ENCODE measurements at regions not wholly inside any gene's neighbourhood (a gene's known extent, or its start where the extent isn't known, plus 50 kb on each side); places are given as distances from the start of the nearest gene placed in this dataset.

GRCh38 chr12:17301544-17301943 is 695.6 kb upstream of the LMO3 start:
- in situ Hi-C loops (cut with HindIII; ENCODE audit: low pct_unique_long_range_greater_than_20kb, low sequenced_read_pairs) (no loop called here), intact Hi-C loops (cut with micrococcal nuclease; ENCODE audit: unreplicated experiment) (no loop called here)
- DNase-seq (ENCODE audit: low read depth, low spot score): no peak
- H3K4me1 ChIP-seq (ENCODE audit: control insufficient read depth, insufficient read depth, low read length): no peaks in the 10 kb centered on the region
- BruUV-seq (replicated peaks): no TSS peak
- H3K27me3 ChIP-seq (ENCODE audit: control insufficient read depth, insufficient read depth, low read length): no peaks in the 10 kb centered on the region
- ChIA-PET CTCF (no interaction called here), POLR2A (no interaction called here)
- H3K27ac ChIP-seq (ENCODE audit: low read length): no peak overlapping the region
- ATAC-seq: no peak
- no peak for TF ChIP-seq REST (IDR thresholded peaks at IDR 0.05; ENCODE audit: insufficient read depth in 1 of 2, low read depth in 2 of 2, low read length in 1 of 2)
- TF ChIP-seq TCF7L2 (IDR thresholded peaks at IDR 0.05; ENCODE audit: low read depth, low read length): no peak
- no peak for TF ChIP-seq CTCF (IDR thresholded peaks at IDR 0.05)
- no peak for TF ChIP-seq POLR2AphosphoS5 (IDR thresholded peaks at IDR 0.05; ENCODE audit: low read depth, low read length)
- no peak for TF ChIP-seq SIN3A (IDR thresholded peaks at IDR 0.05; ENCODE audit: borderline replicate concordance, insufficient read depth, low read depth, low read length)
- no peaks in the 10 kb centered on the region for H3K9me3 ChIP-seq (ENCODE audit: control insufficient read depth, insufficient read depth, low read depth, low read length)
- H3K4me3 ChIP-seq (ENCODE audit: low read depth in 2 of 2, low read length in 2 of 2): no peak overlapping the region
- H3K36me3 ChIP-seq (ENCODE audit: control insufficient read depth, insufficient read depth, low read length): no peaks in the 10 kb centered on the region

GRCh38 chr12:17296882-17297281 is 690.9 kb upstream of the LMO3 start:
- in situ Hi-C loops (cut with HindIII; ENCODE audit: low pct_unique_long_range_greater_than_20kb, low sequenced_read_pairs): no loop called here

More at GRCh38 chr12:17296882-17297281, 690.9 kb upstream of the LMO3 start:
- intact Hi-C loops (cut with micrococcal nuclease; ENCODE audit: unreplicated experiment): no loop called here
- H3K4me3 ChIP-seq (ENCODE audit: low read depth in 2 of 2, low read length in 2 of 2): no peak overlapping the region
- no peak for TF ChIP-seq CTCF (IDR thresholded peaks at IDR 0.05)
- no peak for TF ChIP-seq TCF7L2 (IDR thresholded peaks at IDR 0.05; ENCODE audit: low read depth, low read length)
- no peak for TF ChIP-seq SIN3A (IDR thresholded peaks at IDR 0.05; ENCODE audit: borderline replicate concordance, insufficient read depth, low read depth, low read length)
- no peak for TF ChIP-seq REST (IDR thresholded peaks at IDR 0.05; ENCODE audit: insufficient read depth in 1 of 2, low read depth in 2 of 2, low read length in 1 of 2)
- no peak for TF ChIP-seq POLR2AphosphoS5 (IDR thresholded peaks at IDR 0.05; ENCODE audit: low read depth, low read length)
- no peaks in the 10 kb centered on the region for H3K4me1 ChIP-seq (ENCODE audit: control insufficient read depth, insufficient read depth, low read length)
- no peak for ATAC-seq
- no peaks in the 10 kb centered on the region for H3K36me3 ChIP-seq (ENCODE audit: control insufficient read depth, insufficient read depth, low read length)
- H3K27ac ChIP-seq (ENCODE audit: low read length): no peak overlapping the region
- CTCF ChIA-PET: no interaction called here
- H3K9me3 ChIP-seq (ENCODE audit: control insufficient read depth, insufficient read depth, low read depth, low read length): no peaks in the 10 kb centered on the region
- DNase-seq (ENCODE audit: low read depth, low spot score): no peak
- no TSS peak for BruUV-seq (replicated peaks)
- POLR2A ChIA-PET: no interaction called here
- no peaks in the 10 kb centered on the region for H3K27me3 ChIP-seq (ENCODE audit: control insufficient read depth, insufficient read depth, low read length)

All from Panc1 (cell line).